Suprapubic skin (tissue), 4 donors: ENCODE measurements at regions not wholly inside any gene's neighbourhood (a gene's known extent, or its start where the extent isn't known, plus 50 kb on each side); places are given as distances from the start of the nearest gene placed in this dataset.

Source experiments
- DNase-seq, 2 donors: peaks; one replicate each; pipeline ENCODE4 v3.0.0-alpha.2; 2019; ENCODE audit warnings: low spot score in 2 of 2
- H3K27ac ChIP-seq: fragments of 200-600 bp; sonication (generic); one replicate; pipeline ENCODE4 v1.5.1; 2019
- H3K27me3 ChIP-seq: fragments of 200-600 bp; sonication (generic); one replicate; pipeline ENCODE4 v1.5.1; 2019
- H3K36me3 ChIP-seq: fragments of 200-600 bp; sonication (generic); one replicate; pipeline ENCODE4 v1.5.1; 2019
- H3K4me1 ChIP-seq: fragments of 200-600 bp; sonication (generic); one replicate; pipeline ENCODE4 v1.5.1; 2019
- H3K4me3 ChIP-seq: fragments of 200-600 bp; sonication (generic); one replicate; pipeline ENCODE4 v1.5.1; 2019; ENCODE audit warnings: mild to moderate bottlenecking
- H3K9me3 ChIP-seq: fragments of 200-600 bp; sonication (generic); one replicate; pipeline ENCODE4 v1.5.1; 2019
- CTCF ChIP-seq, 2 donors: fragments of 200-600 bp in 1 of 2; fragments of 450-650 bp in 1 of 2; sonication (generic) in 1 of 2; IDR thresholded peaks; one replicate each; pipeline ENCODE4 v1.5.1; 2016 to 2019; ENCODE audit warnings: antibody characterized with exemption in 2 of 2, mild to moderate bottlenecking in 1 of 2, moderate library complexity in 1 of 2
- EP300 ChIP-seq: sonication (generic); formaldehyde crosslinking; IDR thresholded peaks from one replicate; pipeline ENCODE4 v1.6.1; 2017; ENCODE audit warnings: antibody characterized with exemption
- POLR2A ChIP-seq, 2 donors: fragments of 450-650 bp; IDR thresholded peaks; one replicate each; pipeline ENCODE4 v1.6.1; 2017; ENCODE audit warnings: antibody characterized with exemption in 2 of 2, mild to moderate bottlenecking in 2 of 2, moderate library complexity in 2 of 2
- POLR2AphosphoS5 ChIP-seq, 3 donors: sonication (generic); formaldehyde crosslinking; IDR thresholded peaks; one replicate each; pipeline ENCODE4 v1.6.1; 2017; ENCODE audit warnings: antibody characterized with exemption in 3 of 3
- WGBS: methylation state at CpG from one replicate; pipeline ENCODE4 v1.1.5; 2018; 5-methylcytosine and 5-hydroxymethylcytosine counted together

- no peak for DNase-seq
- no peak overlapping the region for H3K4me3 ChIP-seq
- TF ChIP-seq EP300: no peak
- no peak for TF ChIP-seq CTCF (IDR thresholded peaks at IDR 0.05)
- TF ChIP-seq POLR2A (IDR thresholded peaks at IDR 0.05): no peak
- TF ChIP-seq POLR2AphosphoS5 (IDR thresholded peaks at IDR 0.05): no peak
- no peaks in the 10 kb centered on the region for H3K27me3 ChIP-seq
- no peak overlapping the region for H3K27ac ChIP-seq
- no peaks in the 10 kb centered on the region for H3K36me3 ChIP-seq
- H3K9me3 ChIP-seq: peaks cover 3% of the 10 kb centered on the region
- WGBS: 41% methylated on average over 1 of the region's 1 CpG
- H3K4me1 ChIP-seq: no peaks in the 10 kb centered on the region
These were observed 1467.6 kb downstream of the MAT2B start for GRCh38 chr5:164972973-164973372.

GRCh38 chr5:164975986-164976385 lies 1470.6 kb downstream of the MAT2B start:
- no peak overlapping the region for H3K27ac ChIP-seq
- no peak for DNase-seq
- no peaks in the 10 kb centered on the region for H3K4me1 ChIP-seq
- H3K36me3 ChIP-seq: no peaks in the 10 kb centered on the region
- TF ChIP-seq POLR2A (IDR thresholded peaks at IDR 0.05) (no peak), EP300 (no peak), CTCF (IDR thresholded peaks at IDR 0.05) (no peak), POLR2AphosphoS5 (IDR thresholded peaks at IDR 0.05) (no peak)
- no peak overlapping the region for H3K4me3 ChIP-seq
- no peaks in the 10 kb centered on the region for H3K27me3 ChIP-seq
- H3K9me3 ChIP-seq: no peaks in the 10 kb centered on the region
- WGBS: 27% methylated on average over 2 of the region's 2 CpGs

- Histone ChIP-seq H3K4me3 (no peak overlapping the region), H3K36me3 (no peaks in the 10 kb centered on the region), H3K9me3 (no peaks in the 10 kb centered on the region), H3K27ac (no peak overlapping the region), H3K27me3 (no peaks in the 10 kb centered on the region), H3K4me1 (no peaks in the 10 kb centered on the region)
- no peak for DNase-seq
- WGBS: 77% methylated on average over 2 of the region's 2 CpGs
- TF ChIP-seq CTCF (IDR thresholded peaks at IDR 0.05): no peak
These were observed 1475.1 kb downstream of the MAT2B start for GRCh38 chr5:164980480-164980879.

GRCh38 chr5:164998142-164998541 lies 1492.7 kb downstream of the MAT2B start:
- Histone ChIP-seq H3K27me3 (no peaks in the 10 kb centered on the region), H3K36me3 (no peaks in the 10 kb centered on the region)
- no peak for TF ChIP-seq EP300
- no peak for TF ChIP-seq CTCF (IDR thresholded peaks at IDR 0.05)
- no peak for TF ChIP-seq POLR2A (IDR thresholded peaks at IDR 0.05)
- no peak for TF ChIP-seq POLR2AphosphoS5 (IDR thresholded peaks at IDR 0.05)

GRCh38 chr5:164998590-164998989 lies 1493.2 kb downstream of the MAT2B start:
- no peaks in the 10 kb centered on the region for H3K9me3 ChIP-seq
- H3K27me3 ChIP-seq: no peaks in the 10 kb centered on the region
- H3K4me1 ChIP-seq: no peaks in the 10 kb centered on the region
- H3K4me3 ChIP-seq: no peak overlapping the region
- no peaks in the 10 kb centered on the region for H3K36me3 ChIP-seq
- no peak for DNase-seq
- TF ChIP-seq CTCF (IDR thresholded peaks at IDR 0.05) (no peak), EP300 (no peak), POLR2A (IDR thresholded peaks at IDR 0.05) (no peak), POLR2AphosphoS5 (IDR thresholded peaks at IDR 0.05) (no peak)
- H3K27ac ChIP-seq: no peak overlapping the region
- 89% methylated on average over 7 of the region's 7 CpGs for WGBS

More at GRCh38 chr5:164998142-164998541, 1492.7 kb downstream of the MAT2B start:
- no peak overlapping the region for H3K4me3 ChIP-seq
- H3K27ac ChIP-seq: no peak overlapping the region
- DNase-seq: no peak
- H3K4me1 ChIP-seq: no peaks in the 10 kb centered on the region
- H3K9me3 ChIP-seq: no peaks in the 10 kb centered on the region
